ENCODE measurements at regions not wholly inside any gene's neighbourhood (a gene's known extent, or its start where the extent isn't known, plus 50 kb on each side); places are given as distances from the start of the nearest gene placed in this dataset.

DNA sequence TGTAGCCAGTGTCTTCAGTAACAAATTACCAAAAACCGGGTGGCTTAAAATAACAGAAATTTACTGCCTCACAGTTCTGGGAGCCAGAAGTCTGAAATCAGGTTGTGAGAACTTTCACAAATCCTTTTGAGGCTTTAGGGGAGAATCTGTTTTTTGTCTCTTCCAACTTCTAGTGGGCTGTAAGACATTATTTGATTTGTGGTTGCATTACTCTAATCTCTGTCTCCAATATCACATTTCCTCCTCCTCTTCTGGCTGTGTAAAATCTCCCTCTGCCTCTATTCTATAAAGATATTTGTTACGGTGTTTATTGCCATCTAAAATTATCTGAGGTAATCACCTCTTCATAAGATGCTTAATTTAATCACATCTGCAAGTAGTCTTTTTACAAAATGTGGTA is 1039.6 kb upstream of the LRRN3 start:
- ATAC-seq: no peak
- Histone ChIP-seq H3K27ac (ENCODE audit: low read length) (no peak overlapping the region), H3K9ac (ENCODE audit: low read length) (no peak overlapping the region), H3K4me3 (ENCODE audit: low read length) (no peak overlapping the region), H3K27me3 (ENCODE audit: low read length) (no peaks in the 10 kb centered on the region), H3K36me3 (ENCODE audit: low read depth, low read length) (no peaks in the 10 kb centered on the region), H3K4me1 (ENCODE audit: insufficient read depth, low read length) (no peaks in the 10 kb centered on the region), H3K4me2 (ENCODE audit: low read length) (no peak overlapping the region), H3K9me3 (ENCODE audit: low read length) (no peaks in the 10 kb centered on the region), H2AFZ (ENCODE audit: low read length) (no peak overlapping the region), H3K9me2 (replicated peaks; ENCODE audit: low read length) (no peaks in the 10 kb centered on the region), H3F3A (ENCODE audit: low read length, unreplicated experiment) (no peaks in the 10 kb centered on the region), H4K20me1 (ENCODE audit: low read length) (no peaks in the 10 kb centered on the region), H3K79me2 (ENCODE audit: low read length) (no peaks in the 10 kb centered on the region)
- BruUV-seq (replicated peaks): no TSS peak
- TF ChIP-seq EZH2phosphoT487 (IDR thresholded peaks at IDR 0.05; ENCODE audit: borderline replicate concordance, low read length): no peak
- TF ChIP-seq, protein P1, sequence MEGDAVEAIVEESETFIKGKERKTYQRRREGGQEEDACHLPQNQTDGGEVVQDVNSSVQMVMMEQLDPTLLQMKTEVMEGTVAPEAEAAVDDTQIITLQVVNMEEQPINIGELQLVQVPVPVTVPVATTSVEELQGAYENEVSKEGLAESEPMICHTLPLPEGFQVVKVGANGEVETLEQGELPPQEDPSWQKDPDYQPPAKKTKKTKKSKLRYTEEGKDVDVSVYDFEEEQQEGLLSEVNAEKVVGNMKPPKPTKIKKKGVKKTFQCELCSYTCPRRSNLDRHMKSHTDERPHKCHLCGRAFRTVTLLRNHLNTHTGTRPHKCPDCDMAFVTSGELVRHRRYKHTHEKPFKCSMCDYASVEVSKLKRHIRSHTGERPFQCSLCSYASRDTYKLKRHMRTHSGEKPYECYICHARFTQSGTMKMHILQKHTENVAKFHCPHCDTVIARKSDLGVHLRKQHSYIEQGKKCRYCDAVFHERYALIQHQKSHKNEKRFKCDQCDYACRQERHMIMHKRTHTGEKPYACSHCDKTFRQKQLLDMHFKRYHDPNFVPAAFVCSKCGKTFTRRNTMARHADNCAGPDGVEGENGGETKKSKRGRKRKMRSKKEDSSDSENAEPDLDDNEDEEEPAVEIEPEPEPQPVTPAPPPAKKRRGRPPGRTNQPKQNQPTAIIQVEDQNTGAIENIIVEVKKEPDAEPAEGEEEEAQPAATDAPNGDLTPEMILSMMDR (conservative IDR thresholded peaks at IDR 0.05; ENCODE audit: low read depth, low read length): no peak
- no peak for TF ChIP-seq EZH2 (IDR thresholded peaks at IDR 0.05; ENCODE audit: low read length, unreplicated experiment)
- POLR2A ChIA-PET (ENCODE audit: unreplicated experiment): no interaction called here
- no peak for DNase-seq
- CTCF ChIA-PET: no interaction called here
- intact Hi-C loops (cut with micrococcal nuclease): no loop called here

- Histone ChIP-seq H3K9ac (ENCODE audit: low read length) (no peak overlapping the region), H3K27me3 (ENCODE audit: low read length) (no peaks in the 10 kb centered on the region), H3K36me3 (ENCODE audit: low read depth, low read length) (no peaks in the 10 kb centered on the region), H3K9me2 (replicated peaks; ENCODE audit: low read length) (no peaks in the 10 kb centered on the region), H3K4me1 (ENCODE audit: insufficient read depth, low read length) (no peaks in the 10 kb centered on the region), H3K4me3 (ENCODE audit: low read length) (no peak overlapping the region), H3K79me2 (ENCODE audit: low read length) (no peaks in the 10 kb centered on the region), H3K9me3 (ENCODE audit: low read length) (no peaks in the 10 kb centered on the region), H3F3A (ENCODE audit: low read length, unreplicated experiment) (no peaks in the 10 kb centered on the region), H3K27ac (ENCODE audit: low read length) (no peak overlapping the region), H3K4me2 (ENCODE audit: low read length) (no peak overlapping the region), H2AFZ (ENCODE audit: low read length) (no peak overlapping the region), H4K20me1 (ENCODE audit: low read length) (no peaks in the 10 kb centered on the region)
- no TSS peak for BruUV-seq (replicated peaks)
- ATAC-seq: no peak
- POLR2A ChIA-PET (ENCODE audit: unreplicated experiment): no interaction called here
- CTCF ChIA-PET: no interaction called here
- no peak for DNase-seq
- TF ChIP-seq EZH2phosphoT487 (IDR thresholded peaks at IDR 0.05; ENCODE audit: borderline replicate concordance, low read length) (no peak), EZH2 (IDR thresholded peaks at IDR 0.05; ENCODE audit: low read length, unreplicated experiment) (no peak)
- TF ChIP-seq, protein P1 (conservative IDR thresholded peaks at IDR 0.05; ENCODE audit: low read depth, low read length): no peak
- intact Hi-C loops (cut with micrococcal nuclease): no loop called here
Measured at GRCh38 chr7:110056331-110056730, 1034.6 kb upstream of the LRRN3 start.

DNA sequence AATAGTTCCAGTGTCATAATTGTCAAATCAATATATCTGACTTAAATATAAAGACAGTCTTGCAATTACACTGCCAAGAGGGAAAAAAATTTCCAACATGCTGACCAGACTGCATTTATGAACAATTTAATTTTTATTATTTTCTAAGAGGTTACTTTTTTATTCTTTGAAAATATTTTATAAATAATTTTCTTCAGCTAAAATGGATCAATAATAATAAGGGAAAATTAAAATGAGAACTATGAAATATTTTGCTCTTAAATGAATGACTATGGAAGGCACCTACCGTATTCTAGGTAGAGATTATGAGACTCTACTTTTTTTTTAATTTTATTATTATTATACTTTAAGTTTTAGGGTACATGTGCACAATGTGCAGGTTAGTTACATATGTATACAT is 1032.5 kb upstream of the LRRN3 start:
- BruUV-seq (replicated peaks): no TSS peak
- Histone ChIP-seq H3K27ac (ENCODE audit: low read length) (no peak overlapping the region), H3K4me1 (ENCODE audit: insufficient read depth, low read length) (no peaks in the 10 kb centered on the region), H3K9me2 (replicated peaks; ENCODE audit: low read length) (no peaks in the 10 kb centered on the region), H3K36me3 (ENCODE audit: low read depth, low read length) (no peaks in the 10 kb centered on the region), H3K79me2 (ENCODE audit: low read length) (no peaks in the 10 kb centered on the region), H3F3A (ENCODE audit: low read length, unreplicated experiment) (no peaks in the 10 kb centered on the region), H3K9ac (ENCODE audit: low read length) (no peak overlapping the region), H2AFZ (ENCODE audit: low read length) (no peak overlapping the region), H3K4me2 (ENCODE audit: low read length) (no peak overlapping the region), H3K27me3 (ENCODE audit: low read length) (no peaks in the 10 kb centered on the region), H3K4me3 (ENCODE audit: low read length) (no peak overlapping the region), H4K20me1 (ENCODE audit: low read length) (no peaks in the 10 kb centered on the region), H3K9me3 (ENCODE audit: low read length) (no peaks in the 10 kb centered on the region)
- TF ChIP-seq EZH2phosphoT487 (IDR thresholded peaks at IDR 0.05; ENCODE audit: borderline replicate concordance, low read length): no peak
- no peak for TF ChIP-seq EZH2 (IDR thresholded peaks at IDR 0.05; ENCODE audit: low read length, unreplicated experiment)
- TF ChIP-seq, protein P1 (conservative IDR thresholded peaks at IDR 0.05; ENCODE audit: low read depth, low read length): no peak
- ATAC-seq (no peak), DNase-seq (no peak)
- POLR2A ChIA-PET (ENCODE audit: unreplicated experiment): no interaction called here
- intact Hi-C loops (cut with micrococcal nuclease): no loop called here
- CTCF ChIA-PET: no interaction called here

Data from PC-3 (cell line).